Skin of body (tissue), 1 donor: ENCODE measurements at regions not wholly inside any gene's neighbourhood (a gene's known extent, or its start where the extent isn't known, plus 50 kb on each side); places are given as distances from the start of the nearest gene placed in this dataset. TPM values are rescaled to one million over a fixed set of nuclear protein-coding genes. Genes with fewer than 3 reads are reported as not detected.

Experiments
- small RNA-seq: library from RNA; depleted of rRNA; stranded (forward); fragments of <200 nt; gene quantifications from one replicate; pipeline ENCODE3, GENCODE V24; 2014; ENCODE audit warnings: low replicate concordance

Small RNA genes in the stretch of these regions (small RNA-seq; reads per million reads assigned to genes)
- gene AC104619.4: not detected
- gene RF00026: not detected
